ENCODE measurements at regions not wholly inside any gene's neighbourhood (a gene's known extent, or its start where the extent isn't known, plus 50 kb on each side); places are given as distances from the start of the nearest gene placed in this dataset.

DNA sequence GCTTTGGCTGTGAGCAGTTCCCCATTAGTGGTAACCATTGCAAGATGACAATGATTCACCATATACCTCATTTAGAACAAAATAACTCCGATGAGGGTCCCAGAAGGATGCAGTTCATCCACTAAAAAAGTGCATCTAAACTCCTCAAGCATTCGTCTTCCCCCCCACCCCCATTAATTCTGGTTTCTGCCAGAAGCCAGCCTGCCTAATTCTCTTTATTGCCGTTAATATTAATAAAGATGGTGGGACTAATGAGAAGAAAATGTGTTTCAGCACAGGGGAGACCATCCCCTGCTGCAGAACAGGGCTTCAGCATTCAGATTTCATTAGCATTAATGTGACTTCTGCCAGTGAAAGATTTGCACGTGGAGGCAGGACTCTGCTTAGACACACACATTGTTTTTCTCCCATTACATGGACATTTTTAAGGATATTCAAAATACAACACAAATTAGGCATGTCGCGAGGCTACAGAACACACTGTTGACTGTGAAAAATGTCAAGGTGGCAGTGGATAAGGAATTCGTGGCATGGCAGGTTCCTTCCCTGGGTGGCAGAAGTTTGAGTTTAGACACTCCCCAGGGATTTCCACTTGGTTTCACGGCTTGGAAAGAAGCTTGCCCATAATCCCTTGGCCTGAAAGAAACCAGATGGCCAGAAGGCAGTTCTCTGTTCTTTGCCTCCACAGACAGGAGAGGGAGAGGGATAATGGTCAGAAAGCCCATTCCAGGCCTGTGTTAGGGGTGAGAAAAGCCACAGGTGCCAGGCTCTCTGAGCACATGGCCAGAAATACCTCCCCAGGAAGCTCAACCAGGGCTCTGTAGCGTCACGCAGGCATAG, 236.5 kb downstream of the FOXO1 start:
- TF ChIP-seq POLR2AphosphoS5 (IDR thresholded peaks at IDR 0.05; ENCODE audit: low read depth, low read length) (no peak), SIN3A (IDR thresholded peaks at IDR 0.05; ENCODE audit: borderline replicate concordance, insufficient read depth, low read length) (no peak), TAF1 (IDR thresholded peaks at IDR 0.05; ENCODE audit: borderline replicate concordance, insufficient read depth, low read length) (no peak), FOXP2 (optimal IDR thresholded peaks at IDR 0.05; ENCODE audit: borderline replicate concordance, extremely low read depth, extremely low read length, insufficient read depth) (no peak)
- TF ChIP-seq, protein P1, sequence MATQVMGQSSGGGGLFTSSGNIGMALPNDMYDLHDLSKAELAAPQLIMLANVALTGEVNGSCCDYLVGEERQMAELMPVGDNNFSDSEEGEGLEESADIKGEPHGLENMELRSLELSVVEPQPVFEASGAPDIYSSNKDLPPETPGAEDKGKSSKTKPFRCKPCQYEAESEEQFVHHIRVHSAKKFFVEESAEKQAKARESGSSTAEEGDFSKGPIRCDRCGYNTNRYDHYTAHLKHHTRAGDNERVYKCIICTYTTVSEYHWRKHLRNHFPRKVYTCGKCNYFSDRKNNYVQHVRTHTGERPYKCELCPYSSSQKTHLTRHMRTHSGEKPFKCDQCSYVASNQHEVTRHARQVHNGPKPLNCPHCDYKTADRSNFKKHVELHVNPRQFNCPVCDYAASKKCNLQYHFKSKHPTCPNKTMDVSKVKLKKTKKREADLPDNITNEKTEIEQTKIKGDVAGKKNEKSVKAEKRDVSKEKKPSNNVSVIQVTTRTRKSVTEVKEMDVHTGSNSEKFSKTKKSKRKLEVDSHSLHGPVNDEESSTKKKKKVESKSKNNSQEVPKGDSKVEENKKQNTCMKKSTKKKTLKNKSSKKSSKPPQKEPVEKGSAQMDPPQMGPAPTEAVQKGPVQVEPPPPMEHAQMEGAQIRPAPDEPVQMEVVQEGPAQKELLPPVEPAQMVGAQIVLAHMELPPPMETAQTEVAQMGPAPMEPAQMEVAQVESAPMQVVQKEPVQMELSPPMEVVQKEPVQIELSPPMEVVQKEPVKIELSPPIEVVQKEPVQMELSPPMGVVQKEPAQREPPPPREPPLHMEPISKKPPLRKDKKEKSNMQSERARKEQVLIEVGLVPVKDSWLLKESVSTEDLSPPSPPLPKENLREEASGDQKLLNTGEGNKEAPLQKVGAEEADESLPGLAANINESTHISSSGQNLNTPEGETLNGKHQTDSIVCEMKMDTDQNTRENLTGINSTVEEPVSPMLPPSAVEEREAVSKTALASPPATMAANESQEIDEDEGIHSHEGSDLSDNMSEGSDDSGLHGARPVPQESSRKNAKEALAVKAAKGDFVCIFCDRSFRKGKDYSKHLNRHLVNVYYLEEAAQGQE (IDR thresholded peaks at IDR 0.05; ENCODE audit: insufficient read depth in 1 of 2, low read depth in 2 of 2, low read length in 2 of 2) = no peak

DNA sequence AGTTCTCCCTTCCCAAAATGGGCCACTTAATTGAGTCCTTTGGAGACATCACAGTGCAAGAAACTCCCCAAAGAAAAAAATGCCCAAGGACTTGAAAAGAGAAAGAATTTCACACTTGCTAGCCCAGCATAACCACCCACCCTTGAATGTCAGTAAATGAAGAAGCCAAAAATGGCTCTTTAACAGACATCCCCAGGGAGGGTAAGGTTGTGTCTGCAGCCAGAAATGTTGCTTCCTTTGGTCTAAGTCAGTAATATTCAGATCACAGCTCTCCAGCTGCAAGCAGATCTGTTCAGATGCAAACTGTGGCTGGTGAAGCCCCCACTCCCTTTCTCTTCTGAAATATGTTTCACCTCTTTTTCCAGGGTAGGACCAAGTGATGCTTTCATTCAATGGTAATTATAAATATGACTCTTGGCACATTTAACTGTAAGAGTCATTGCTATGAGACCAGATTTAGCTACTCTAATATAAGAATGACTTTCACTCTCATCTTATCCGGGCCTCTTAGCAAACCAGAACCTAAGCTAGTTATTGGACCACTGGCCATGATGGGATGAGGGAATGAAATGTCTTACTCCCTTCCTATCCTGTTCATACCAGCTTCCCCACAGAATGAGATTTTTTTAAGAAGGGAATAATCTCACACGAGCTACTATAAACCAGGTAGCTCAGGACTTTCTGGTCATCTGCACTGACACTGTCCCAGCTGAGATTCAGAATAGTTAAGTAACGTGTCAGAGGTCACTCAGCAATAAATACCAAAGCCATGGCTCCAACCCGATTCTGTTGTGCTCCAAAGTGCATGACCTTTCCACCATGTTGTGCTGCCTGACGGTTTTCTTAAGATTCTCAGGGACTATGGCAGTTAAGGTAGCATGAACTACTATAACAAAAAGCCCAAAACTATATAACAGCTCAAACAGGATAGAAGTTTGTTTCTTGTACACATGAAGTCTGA, 234.1 kb downstream of the FOXO1 start:
- TF ChIP-seq, protein P1 (IDR thresholded peaks at IDR 0.05; ENCODE audit: insufficient read depth in 1 of 2, low read depth in 2 of 2, low read length in 2 of 2) = no peak
- TF ChIP-seq SIN3A (IDR thresholded peaks at IDR 0.05; ENCODE audit: borderline replicate concordance, insufficient read depth, low read length) (no peak), FOXP2 (optimal IDR thresholded peaks at IDR 0.05; ENCODE audit: borderline replicate concordance, extremely low read depth, extremely low read length, insufficient read depth) (no peak), POLR2AphosphoS5 (IDR thresholded peaks at IDR 0.05; ENCODE audit: low read depth, low read length) (no peak)

DNA sequence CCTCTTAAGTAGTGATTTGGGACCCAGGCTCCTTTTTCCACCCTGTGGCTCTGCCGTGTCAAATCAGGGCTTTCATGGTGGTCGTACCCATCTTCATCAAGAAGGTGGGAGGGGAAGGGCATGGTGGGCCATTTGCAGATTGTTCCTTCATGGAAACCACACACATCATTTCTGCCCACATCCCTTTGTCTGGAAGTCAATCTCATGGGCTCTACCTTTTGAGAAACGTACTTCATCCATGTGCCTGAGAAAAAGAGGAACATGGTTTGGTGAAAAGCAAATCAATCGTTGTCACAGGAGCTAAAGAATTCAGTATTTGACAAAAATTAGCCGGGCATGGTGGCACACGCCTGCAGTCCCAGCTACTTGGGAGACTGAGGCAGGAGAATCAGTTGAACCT, 233.4 kb downstream of the FOXO1 start:
- TF ChIP-seq TAF1 (IDR thresholded peaks at IDR 0.05; ENCODE audit: borderline replicate concordance, insufficient read depth, low read length) (no peak), FOXP2 (optimal IDR thresholded peaks at IDR 0.05; ENCODE audit: borderline replicate concordance, extremely low read depth, extremely low read length, insufficient read depth) (no peak), SIN3A (IDR thresholded peaks at IDR 0.05; ENCODE audit: borderline replicate concordance, insufficient read depth, low read length) (no peak), POLR2AphosphoS5 (IDR thresholded peaks at IDR 0.05; ENCODE audit: low read depth, low read length) (no peak)
- TF ChIP-seq, protein P1 (IDR thresholded peaks at IDR 0.05; ENCODE audit: insufficient read depth in 1 of 2, low read depth in 2 of 2, low read length in 2 of 2) = no peak

DNA sequence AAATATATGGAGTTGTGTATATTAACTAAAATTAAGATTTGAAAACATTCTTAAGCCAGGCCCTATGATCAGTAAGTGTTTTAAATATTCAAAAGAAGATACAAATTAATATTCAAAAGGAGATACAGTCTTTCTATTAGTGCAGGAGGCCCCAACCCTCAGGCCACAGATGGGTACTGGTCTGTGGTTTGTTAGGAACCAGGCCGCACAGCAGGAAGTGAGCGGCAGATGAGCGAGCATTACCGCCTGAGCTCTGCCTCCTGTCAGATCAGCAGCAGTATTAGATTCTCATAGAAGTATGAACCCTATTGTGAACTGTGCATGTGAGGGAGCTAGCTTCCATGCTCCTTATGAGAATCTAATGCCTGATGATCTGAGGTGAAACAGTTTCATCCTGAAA, 232.9 kb downstream of the FOXO1 start:
- TF ChIP-seq POLR2AphosphoS5 (IDR thresholded peaks at IDR 0.05; ENCODE audit: low read depth, low read length) (no peak), SIN3A (IDR thresholded peaks at IDR 0.05; ENCODE audit: borderline replicate concordance, insufficient read depth, low read length) (no peak), FOXP2 (optimal IDR thresholded peaks at IDR 0.05; ENCODE audit: borderline replicate concordance, extremely low read depth, extremely low read length, insufficient read depth) (no peak), TAF1 (IDR thresholded peaks at IDR 0.05; ENCODE audit: borderline replicate concordance, insufficient read depth, low read length) (no peak)
- TF ChIP-seq, protein P1 (IDR thresholded peaks at IDR 0.05; ENCODE audit: insufficient read depth in 1 of 2, low read depth in 2 of 2, low read length in 2 of 2) = no peak

Data from PFSK-1 (cell line).